PC-9 (cell line): ENCODE measurements at regions not wholly inside any gene's neighbourhood (a gene's known extent, or its start where the extent isn't known, plus 50 kb on each side); places are given as distances from the start of the nearest gene placed in this dataset.

Source experiments
- BruUV-seq: library from RNA; stranded (reverse); fragments of 400-500 nt; replicated peaks from 2 replicates; lab custom pipeline; 2021; lab: Mats Ljungman, UMichigan
- CTCF ChIA-PET: fragments of 300-600 bp; sonication (Branson Sonifier 250); formaldehyde crosslinking; loops from one replicate; lab custom pipeline; 2022; ENCODE audit warnings: antibody characterized with exemption; lab: Charles Lee
- POLR2A ChIA-PET: fragments of 300-600 bp; sonication (Branson Sonifier 250); formaldehyde crosslinking; loops from one replicate; lab custom pipeline; 2022; ENCODE audit warnings: antibody characterized with exemption; ENCODE audit not compliant: unreplicated experiment; lab: Charles Lee
- DNase-seq, 2 experiments: peaks; one replicate each; pipeline versions ENCODE4 v3.0.0 to v3.0.0-alpha.2; 2015 to 2022; ENCODE audit warnings: mixed read lengths in 1 of 2
- H2AFZ ChIP-seq: fragments of 200-600 bp; sonication (generic); 2 replicates; pipeline ENCODE4 v1.8.1; 2017; ENCODE audit warnings: antibody characterized with exemption
- H3F3A ChIP-seq: fragments of 200-600 bp; sonication (generic); 2 replicates; pipeline ENCODE4 v1.8.1; 2017; ENCODE audit warnings: antibody characterized with exemption, mild to moderate bottlenecking, low read depth; ENCODE audit not compliant: insufficient read depth
- H3K27ac ChIP-seq: fragments of 200-600 bp; sonication (generic); 2 replicates; pipeline ENCODE4 v1.6.1; 2016; ENCODE audit warnings: mixed run types
- H3K27me3 ChIP-seq: fragments of 200-600 bp; sonication (generic); 2 replicates; pipeline ENCODE4 v1.6.1; 2016; ENCODE audit warnings: low read depth, mixed run types; ENCODE audit not compliant: insufficient read depth
- H3K36me3 ChIP-seq: fragments of 200-600 bp; sonication (generic); 2 replicates; pipeline ENCODE4 v1.6.1; 2016; ENCODE audit warnings: low read depth, mixed run types
- H3K4me1 ChIP-seq: fragments of 200-600 bp; sonication (generic); replicated peaks from 2 replicates; pipeline ENCODE4 v1.6.1; 2016; ENCODE audit warnings: mixed run types; ENCODE audit not compliant: insufficient read depth
- H3K4me2 ChIP-seq: fragments of 200-600 bp; sonication (generic); 2 replicates; pipeline ENCODE4 v1.6.1; 2017; ENCODE audit warnings: mixed run types
- H3K4me3 ChIP-seq: fragments of 200-600 bp; sonication (generic); 2 replicates; pipeline ENCODE4 v1.6.1; 2016; ENCODE audit warnings: mixed run types
- H3K79me2 ChIP-seq: fragments of 200-600 bp; sonication (generic); 2 replicates; pipeline ENCODE4 v1.6.1; 2017; ENCODE audit warnings: low read depth, mixed run types
- H3K9me2 ChIP-seq: fragments of 200-600 bp; sonication (generic); 2 replicates; pipeline ENCODE4 v1.8.1; 2017; ENCODE audit warnings: mild to moderate bottlenecking; ENCODE audit not compliant: insufficient read depth
- H3K9me3 ChIP-seq: fragments of 200-600 bp; sonication (generic); 2 replicates; pipeline ENCODE4 v1.8.1; 2016; ENCODE audit warnings: low read depth; ENCODE audit not compliant: insufficient read depth
- H4K20me1 ChIP-seq: fragments of 200-600 bp; sonication (generic); 2 replicates; pipeline ENCODE4 v1.8.1; 2017; ENCODE audit not compliant: insufficient read depth
- EZH2 ChIP-seq: fragments of 200-600 bp; sonication (generic); IDR thresholded peaks from 2 replicates; pipeline ENCODE4 v1.8.0; 2017; ENCODE audit warnings: antibody characterized with exemption, low read depth
- intact Hi-C: fragments of 100-400 bp; cut with micrococcal nuclease; formaldehyde crosslinking; loops from one replicate; pipeline ENCODE4 v1.10.0; 2022; ENCODE audit not compliant: unreplicated experiment
- TF ChIP-seq, protein P1 (sequence below): fragments of 200-600 bp; sonication (generic); conservative IDR thresholded peaks from 2 replicates; pipeline ENCODE4 v1.6.1; 2017; ENCODE audit warnings: mixed run types, antibody characterized with exemption, mild to moderate bottlenecking, moderate library complexity

DNA sequence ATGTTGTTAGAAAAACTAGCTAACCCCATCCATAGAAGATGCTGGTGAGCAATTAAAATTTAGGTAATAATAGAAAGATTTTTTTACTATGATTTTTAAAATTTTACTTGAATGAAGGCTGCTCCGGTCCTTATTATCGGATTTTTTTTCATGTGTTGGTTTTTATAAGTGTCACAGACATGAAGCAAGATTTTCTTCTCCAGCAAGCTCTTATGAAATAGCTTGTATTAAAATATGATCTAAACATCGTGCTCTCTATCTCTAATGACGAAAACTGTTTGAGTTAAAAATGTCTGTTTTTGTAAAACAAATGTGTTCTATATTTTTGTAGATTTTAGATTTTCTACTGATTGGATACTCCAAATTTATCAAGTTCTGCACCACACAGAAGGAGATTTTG lies 339.6 kb downstream of the ZNF536 start:
- Histone ChIP-seq H3K27ac (no peak overlapping the region), H3K9me3 (no peaks in the 10 kb centered on the region), H4K20me1 (no peaks in the 10 kb centered on the region), H3K4me2 (no peak overlapping the region), H3K79me2 (no peaks in the 10 kb centered on the region), H3K9me2 (no peaks in the 10 kb centered on the region), H3K4me3 (no peak overlapping the region), H3K27me3 (peaks cover 63% of the 10 kb centered on the region), H3K4me1 (no peaks in the 10 kb centered on the region), H3K36me3 (no peaks in the 10 kb centered on the region), H3F3A (no peaks in the 10 kb centered on the region), H2AFZ (no peak overlapping the region)
- TF ChIP-seq, protein P1, sequence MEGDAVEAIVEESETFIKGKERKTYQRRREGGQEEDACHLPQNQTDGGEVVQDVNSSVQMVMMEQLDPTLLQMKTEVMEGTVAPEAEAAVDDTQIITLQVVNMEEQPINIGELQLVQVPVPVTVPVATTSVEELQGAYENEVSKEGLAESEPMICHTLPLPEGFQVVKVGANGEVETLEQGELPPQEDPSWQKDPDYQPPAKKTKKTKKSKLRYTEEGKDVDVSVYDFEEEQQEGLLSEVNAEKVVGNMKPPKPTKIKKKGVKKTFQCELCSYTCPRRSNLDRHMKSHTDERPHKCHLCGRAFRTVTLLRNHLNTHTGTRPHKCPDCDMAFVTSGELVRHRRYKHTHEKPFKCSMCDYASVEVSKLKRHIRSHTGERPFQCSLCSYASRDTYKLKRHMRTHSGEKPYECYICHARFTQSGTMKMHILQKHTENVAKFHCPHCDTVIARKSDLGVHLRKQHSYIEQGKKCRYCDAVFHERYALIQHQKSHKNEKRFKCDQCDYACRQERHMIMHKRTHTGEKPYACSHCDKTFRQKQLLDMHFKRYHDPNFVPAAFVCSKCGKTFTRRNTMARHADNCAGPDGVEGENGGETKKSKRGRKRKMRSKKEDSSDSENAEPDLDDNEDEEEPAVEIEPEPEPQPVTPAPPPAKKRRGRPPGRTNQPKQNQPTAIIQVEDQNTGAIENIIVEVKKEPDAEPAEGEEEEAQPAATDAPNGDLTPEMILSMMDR, result no peak
- TF ChIP-seq EZH2, result no peak
- BruUV-seq, result no TSS peak
- POLR2A ChIA-PET, result no interaction called here
- intact Hi-C loops, result no loop called here
- CTCF ChIA-PET, result interaction anchor here (0.6 kb wide), 1 partner anchor 10 kb away, joined by 3 read pairs; no protein-coding TSS in a partner anchor
- DNase-seq, result no peak

DNA sequence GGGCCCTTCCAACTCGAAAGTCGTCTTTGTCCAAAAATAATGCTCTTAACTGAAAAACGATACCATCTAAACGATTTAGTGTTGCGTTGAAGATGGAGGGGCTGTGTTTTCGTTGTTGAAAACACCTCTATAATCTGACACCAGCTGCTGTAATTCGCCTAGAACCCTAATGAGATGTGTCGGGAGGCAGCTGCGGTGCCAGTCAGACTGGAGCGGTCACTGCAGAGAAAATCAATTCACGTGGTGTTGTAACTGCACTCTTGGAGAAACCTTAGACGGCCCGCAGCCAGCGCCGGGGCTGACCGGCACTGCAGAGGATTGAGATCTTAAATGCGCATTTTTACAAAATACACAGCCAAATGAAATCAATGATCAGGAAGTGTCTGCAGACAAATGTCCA lies 339.1 kb downstream of the ZNF536 start:
- Histone ChIP-seq H3K4me1 (no peaks in the 10 kb centered on the region), H2AFZ (no peak overlapping the region), H3K27ac (no peak overlapping the region), H3K36me3 (no peaks in the 10 kb centered on the region), H3K4me2 (no peak overlapping the region), H4K20me1 (no peaks in the 10 kb centered on the region), H3K9me2 (no peaks in the 10 kb centered on the region), H3F3A (no peaks in the 10 kb centered on the region), H3K27me3 (peaks cover 63% of the 10 kb centered on the region), H3K79me2 (no peaks in the 10 kb centered on the region), H3K9me3 (no peaks in the 10 kb centered on the region), H3K4me3 (no peak overlapping the region)
- intact Hi-C loops, result no loop called here
- no TSS peak for BruUV-seq
- ChIA-PET POLR2A (no interaction called here), CTCF (no interaction called here)
- DNase-seq, result no peak
- TF ChIP-seq, protein P1, result no peak
- TF ChIP-seq EZH2, result no peak

DNA sequence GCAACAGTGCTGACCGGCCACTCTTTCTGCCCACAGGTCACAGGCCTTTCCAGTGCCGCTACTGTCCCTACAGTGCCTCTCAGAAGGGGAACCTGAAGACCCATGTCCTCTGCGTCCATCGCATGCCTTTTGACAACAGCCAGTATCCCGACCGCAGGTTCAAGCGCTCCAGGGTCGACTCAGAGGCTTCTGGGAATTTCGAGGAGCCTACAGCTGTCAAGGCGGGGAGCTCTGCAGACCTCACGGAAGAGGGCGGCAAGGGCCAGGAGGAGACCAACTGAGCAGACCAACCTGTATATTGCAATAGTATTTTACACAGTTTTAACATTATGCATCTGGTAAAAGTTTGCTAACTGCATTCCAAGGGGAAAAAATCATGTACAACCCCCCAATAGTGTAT lies 338.5 kb downstream of the ZNF536 start:
- CTCF ChIA-PET, result no interaction called here
- H3K9me3 ChIP-seq, result no peaks in the 10 kb centered on the region
- no peaks in the 10 kb centered on the region for H3K9me2 ChIP-seq
- H4K20me1 ChIP-seq, result no peaks in the 10 kb centered on the region
- no peak overlapping the region for H3K4me3 ChIP-seq
- POLR2A ChIA-PET, result no interaction called here
- H3K4me1 ChIP-seq, result no peaks in the 10 kb centered on the region
- BruUV-seq, result no TSS peak
- TF ChIP-seq, protein P1, result no peak
- TF ChIP-seq EZH2, result no peak
- no peak for DNase-seq
- no peak overlapping the region for H3K4me2 ChIP-seq
- no peaks in the 10 kb centered on the region for H3K36me3 ChIP-seq
- no peaks in the 10 kb centered on the region for H3F3A ChIP-seq
- no peaks in the 10 kb centered on the region for H3K79me2 ChIP-seq
- H3K27me3 ChIP-seq, result peaks cover 63% of the 10 kb centered on the region
- H2AFZ ChIP-seq, result no peak overlapping the region
- no peak overlapping the region for H3K27ac ChIP-seq
- intact Hi-C loops, result no loop called here
